GM12874 (cell line): ENCODE measurements at regions not wholly inside any gene's neighbourhood (a gene's known extent, or its start where the extent isn't known, plus 50 kb on each side); places are given as distances from the start of the nearest gene placed in this dataset.

Experiments used
- TF ChIP-seq, protein P1 (sequence below): IDR thresholded peaks from 2 replicates; pipeline ENCODE4 v1.5.1; 2011; ENCODE audit warnings: low read depth, mild to moderate bottlenecking, control low read depth, low read length, moderate library complexity; ENCODE audit not compliant: insufficient read depth

DNA sequence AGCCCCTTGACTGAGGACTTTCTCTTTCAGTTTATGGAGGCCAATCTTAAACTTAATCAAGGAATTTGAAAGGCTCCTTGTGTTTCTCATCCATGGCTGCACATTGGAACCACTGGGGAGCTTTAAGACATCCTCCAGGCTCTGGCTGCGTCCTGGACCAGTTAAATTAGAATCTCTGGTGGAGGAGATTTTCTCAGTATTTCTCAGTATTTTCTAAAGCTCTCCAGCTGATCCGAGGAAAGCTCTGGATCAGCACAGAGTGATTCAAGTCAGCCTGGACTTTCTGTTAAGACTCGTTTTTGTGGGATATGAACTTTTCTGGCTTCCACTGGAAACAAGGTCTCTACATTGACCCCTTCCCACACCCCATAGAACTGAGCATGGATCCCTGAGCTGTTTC lies 249.8 kb downstream of the STK31 start:
- TF ChIP-seq, protein P1, sequence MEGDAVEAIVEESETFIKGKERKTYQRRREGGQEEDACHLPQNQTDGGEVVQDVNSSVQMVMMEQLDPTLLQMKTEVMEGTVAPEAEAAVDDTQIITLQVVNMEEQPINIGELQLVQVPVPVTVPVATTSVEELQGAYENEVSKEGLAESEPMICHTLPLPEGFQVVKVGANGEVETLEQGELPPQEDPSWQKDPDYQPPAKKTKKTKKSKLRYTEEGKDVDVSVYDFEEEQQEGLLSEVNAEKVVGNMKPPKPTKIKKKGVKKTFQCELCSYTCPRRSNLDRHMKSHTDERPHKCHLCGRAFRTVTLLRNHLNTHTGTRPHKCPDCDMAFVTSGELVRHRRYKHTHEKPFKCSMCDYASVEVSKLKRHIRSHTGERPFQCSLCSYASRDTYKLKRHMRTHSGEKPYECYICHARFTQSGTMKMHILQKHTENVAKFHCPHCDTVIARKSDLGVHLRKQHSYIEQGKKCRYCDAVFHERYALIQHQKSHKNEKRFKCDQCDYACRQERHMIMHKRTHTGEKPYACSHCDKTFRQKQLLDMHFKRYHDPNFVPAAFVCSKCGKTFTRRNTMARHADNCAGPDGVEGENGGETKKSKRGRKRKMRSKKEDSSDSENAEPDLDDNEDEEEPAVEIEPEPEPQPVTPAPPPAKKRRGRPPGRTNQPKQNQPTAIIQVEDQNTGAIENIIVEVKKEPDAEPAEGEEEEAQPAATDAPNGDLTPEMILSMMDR: no peak

DNA sequence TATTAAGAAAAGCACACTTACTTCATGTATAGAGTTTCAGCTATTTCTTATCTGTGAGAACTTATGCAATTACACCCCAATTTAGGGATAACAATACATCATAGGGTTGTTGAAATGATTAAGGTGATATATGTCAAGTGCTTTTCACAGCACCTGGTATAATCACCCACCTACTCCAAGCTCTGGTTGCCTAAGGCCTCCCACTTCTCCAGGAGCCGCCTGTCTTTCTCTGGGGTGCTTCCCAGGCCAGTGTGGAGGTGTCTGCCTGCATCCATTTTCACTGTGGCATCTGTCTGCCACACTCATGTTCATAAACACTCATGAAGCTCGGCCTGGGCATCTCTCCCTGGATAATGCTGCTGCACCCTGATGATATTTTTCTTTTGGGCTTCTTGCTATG lies 250.3 kb downstream of the STK31 start:
- TF ChIP-seq, protein P1: no peak

DNA sequence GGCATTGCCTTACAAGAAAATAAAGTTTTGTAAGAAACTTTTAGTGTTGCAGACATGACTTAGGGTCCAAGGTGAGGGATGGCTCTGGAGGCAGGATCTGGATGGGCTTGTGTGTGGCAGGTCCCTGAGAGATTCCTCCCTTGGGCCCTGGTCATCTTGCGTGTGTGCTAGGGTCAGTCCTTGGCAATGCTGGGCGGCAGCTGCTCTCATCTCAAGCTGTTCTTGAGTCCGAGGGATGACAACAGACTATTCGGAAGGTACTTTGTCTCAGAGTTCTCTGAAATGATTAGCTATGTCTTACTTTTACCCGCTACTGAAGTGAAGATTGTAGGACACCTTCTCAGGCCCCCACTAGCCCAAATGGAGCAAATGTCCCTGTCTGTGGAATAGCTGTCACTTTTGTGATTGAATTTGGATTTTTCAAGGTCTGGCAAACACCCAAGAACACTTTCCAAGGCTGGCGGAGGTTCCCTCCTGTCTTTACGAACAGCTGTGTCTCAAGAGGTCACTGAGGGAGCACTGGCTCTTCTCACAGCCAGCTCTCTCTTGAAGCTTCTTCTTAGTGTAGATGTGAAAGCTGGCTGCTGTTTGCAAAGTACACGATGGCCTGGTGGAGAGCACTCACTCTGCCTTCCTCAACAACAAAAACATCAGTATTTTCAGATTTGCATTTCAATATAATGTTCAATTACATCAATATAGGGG lies 253.6 kb downstream of the STK31 start:
- TF ChIP-seq, protein P1: no peak

DNA sequence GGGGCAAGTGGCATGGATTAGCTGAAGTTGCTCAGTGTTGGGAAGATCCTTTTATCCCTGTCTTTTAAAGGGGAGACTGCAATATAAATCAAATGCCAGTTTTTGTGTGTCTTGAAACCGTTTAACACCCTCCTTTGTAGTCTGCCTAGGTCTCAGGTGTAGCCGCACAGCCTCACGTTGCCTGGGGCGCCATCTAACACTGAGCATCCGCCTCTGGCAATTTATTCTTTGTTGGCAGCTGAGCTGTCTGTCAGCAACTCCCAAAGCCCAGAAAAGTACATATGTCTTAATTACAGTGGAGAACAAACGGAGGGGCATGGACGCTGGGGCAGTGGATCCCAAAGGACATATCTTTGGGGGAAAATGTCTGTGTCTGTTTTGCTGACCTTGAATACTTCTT lies 254.7 kb downstream of the STK31 start:
- TF ChIP-seq, protein P1: no peak

DNA sequence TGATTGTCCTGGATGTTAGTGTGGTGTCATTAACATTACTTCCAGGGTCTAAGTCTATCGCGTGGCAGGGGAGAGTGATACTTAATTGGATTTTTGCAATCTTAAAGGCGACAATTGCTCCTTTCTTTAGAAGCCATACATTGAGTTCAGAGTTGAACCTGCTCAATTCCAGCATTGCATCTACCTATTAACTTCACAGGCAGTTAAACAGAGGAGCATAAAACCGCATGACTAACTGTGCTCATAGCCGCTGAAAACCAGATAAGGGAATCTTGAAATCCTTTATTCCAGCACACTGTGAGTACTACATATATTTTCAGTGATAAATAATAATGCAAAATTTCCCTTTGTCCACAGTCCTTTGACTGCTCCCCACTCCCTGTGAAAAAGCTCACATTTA lies 255.3 kb downstream of the STK31 start:
- TF ChIP-seq, protein P1: no peak

DNA sequence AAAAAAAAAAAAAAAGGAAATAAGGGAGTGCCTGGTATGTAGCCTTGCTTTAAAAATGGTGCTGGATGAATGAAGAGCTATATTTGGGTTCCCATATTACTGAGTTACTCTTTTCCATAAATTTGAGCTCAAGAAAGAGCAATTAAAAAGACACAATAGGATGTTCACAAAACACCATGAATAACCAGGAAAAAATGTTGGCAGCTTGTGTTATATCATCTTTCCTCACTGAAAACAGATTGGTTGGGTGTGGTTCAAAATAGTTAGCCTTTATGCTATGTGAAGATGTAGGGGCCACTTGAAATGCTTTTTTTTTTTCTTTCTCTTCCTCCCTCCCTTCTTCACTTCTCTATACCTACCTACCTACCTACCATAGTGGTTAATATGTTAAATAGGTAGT lies 256.9 kb downstream of the STK31 start:
- TF ChIP-seq, protein P1: no peak

DNA sequence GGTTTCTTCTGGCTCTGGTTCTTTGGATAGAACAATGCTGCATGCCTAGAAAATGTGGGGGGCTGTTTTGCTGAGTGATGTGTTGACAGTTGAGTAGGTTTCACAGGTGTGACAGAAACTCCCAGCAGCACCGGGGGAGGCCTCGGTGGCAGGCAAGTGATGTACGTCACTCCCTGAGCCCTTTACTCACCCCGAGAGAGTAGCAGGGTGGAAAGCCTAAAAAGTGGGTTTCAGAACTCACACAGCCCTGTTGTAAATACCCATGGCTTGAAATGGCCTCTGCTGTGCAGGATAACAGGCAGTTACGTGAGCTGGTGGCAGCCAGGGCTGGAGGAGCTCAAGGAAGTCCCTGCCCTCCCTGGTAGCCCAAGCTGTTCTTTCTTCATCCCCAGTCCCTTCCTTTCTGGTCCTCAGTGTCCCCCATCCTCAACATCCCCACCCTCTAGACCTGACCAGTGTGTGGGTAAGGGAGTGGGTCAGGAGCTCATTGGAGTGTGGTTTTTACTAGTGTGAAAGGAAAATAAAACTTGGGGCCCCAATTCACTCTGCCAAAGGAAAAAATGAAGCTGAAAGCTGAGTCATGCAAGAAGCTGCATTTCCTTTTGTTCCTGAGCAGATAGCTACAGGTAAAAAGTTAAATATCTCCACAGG lies 258.1 kb downstream of the STK31 start:
- TF ChIP-seq, protein P1: no peak
